Karpas-422 (cell line): ENCODE measurements at regions not wholly inside any gene's neighbourhood (a gene's known extent, or its start where the extent isn't known, plus 50 kb on each side); places are given as distances from the start of the nearest gene placed in this dataset.

Experiments used
- DNase-seq: peaks from one replicate; pipeline ENCODE4 v3.0.0-alpha.2; 2015
- H2AFZ ChIP-seq: fragments of 200-600 bp; sonication (generic); 2 replicates; pipeline ENCODE4 v1.6.1; 2014; ENCODE audit warnings: antibody characterized with exemption, low read length, mixed read lengths
- H3K27ac ChIP-seq: fragments of 200-600 bp; sonication (generic); 2 replicates; pipeline ENCODE4 v1.5.1; 2014; ENCODE audit warnings: mild to moderate bottlenecking, low read length, moderate library complexity
- H3K27me3 ChIP-seq: fragments of 200-600 bp; sonication (generic); 2 replicates; pipeline ENCODE4 v1.6.1; 2014; ENCODE audit warnings: low read length, mixed read lengths
- H3K36me3 ChIP-seq: fragments of 200-600 bp; sonication (generic); 2 replicates; pipeline ENCODE4 v1.6.1; 2014; ENCODE audit warnings: low read length, mixed read lengths; ENCODE audit not compliant: insufficient read depth
- H3K4me1 ChIP-seq: fragments of 200-600 bp; sonication (generic); 2 replicates; pipeline ENCODE4 v1.6.1; 2014; ENCODE audit warnings: mild to moderate bottlenecking, low read length, mixed read lengths
- H3K4me2 ChIP-seq: fragments of 200-600 bp; sonication (generic); 2 replicates; pipeline ENCODE4 v1.6.1; 2014; ENCODE audit warnings: low read length, low read depth, mild to moderate bottlenecking; ENCODE audit not compliant: poor library complexity, severe bottlenecking
- H3K4me3 ChIP-seq: fragments of 200-600 bp; sonication (generic); 2 replicates; pipeline ENCODE4 v1.5.1; 2014; ENCODE audit warnings: mild to moderate bottlenecking, antibody characterized with exemption, low read length, mixed read lengths
- H3K79me2 ChIP-seq: fragments of 200-600 bp; sonication (generic); 2 replicates; pipeline ENCODE4 v1.6.1; 2014; ENCODE audit warnings: mild to moderate bottlenecking, low read length, mixed read lengths
- H3K9ac ChIP-seq: fragments of 200-600 bp; sonication (generic); 2 replicates; pipeline ENCODE4 v1.6.0; 2014; ENCODE audit warnings: low read length
- H3K9me2 ChIP-seq: fragments of 200-600 bp; sonication (generic), shearing (Covaris generic); replicated peaks from 2 replicates; pipeline ENCODE4 v1.6.0; 2014; ENCODE audit warnings: mild to moderate bottlenecking, low read length, moderate library complexity; ENCODE audit not compliant: insufficient read depth
- H3K9me3 ChIP-seq: fragments of 300-700, 200-600 bp; sonication (generic); 2 replicates; pipeline ENCODE4 v1.6.1; 2014; ENCODE audit warnings: low read length, mixed read lengths
- H4K20me1 ChIP-seq: fragments of 200-600 bp; sonication (generic); 2 replicates; pipeline ENCODE4 v1.6.1; 2014; ENCODE audit warnings: mild to moderate bottlenecking, antibody characterized with exemption, low read length, low read depth; ENCODE audit not compliant: insufficient read depth

- no peaks in the 10 kb centered on the region for H3K79me2 ChIP-seq
- H3K9me2 ChIP-seq, result no peaks in the 10 kb centered on the region
- no peaks in the 10 kb centered on the region for H3K4me1 ChIP-seq
These were observed 287.6 kb downstream of the CYRIA start for GRCh38 chr2:16378031-16378430.

DNA sequence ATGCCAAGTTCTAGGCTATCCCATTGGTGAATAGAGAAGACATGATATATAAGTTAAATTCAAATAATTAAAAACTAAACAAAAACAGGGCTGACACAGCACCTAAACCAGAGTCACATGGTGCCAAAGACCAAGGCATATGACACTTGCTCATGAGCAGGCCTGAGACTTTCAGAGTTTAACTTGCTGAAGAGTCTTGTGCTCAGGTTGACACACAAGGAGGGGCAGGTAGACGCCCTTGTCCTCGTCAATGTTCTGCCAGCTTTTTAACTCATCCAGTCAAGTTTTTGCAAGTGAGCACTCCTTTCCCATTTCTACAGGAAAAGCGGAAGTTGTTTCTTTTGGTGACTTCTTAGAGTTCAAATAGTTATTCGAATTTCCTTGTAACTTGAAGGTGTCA lies 289.7 kb downstream of the CYRIA start:
- no peaks in the 10 kb centered on the region for H3K4me1 ChIP-seq
- no peaks in the 10 kb centered on the region for H4K20me1 ChIP-seq
- no peak overlapping the region for H3K9ac ChIP-seq
- no peaks in the 10 kb centered on the region for H3K79me2 ChIP-seq
- no peak overlapping the region for H3K4me2 ChIP-seq
- H3K4me3 ChIP-seq, result no peak overlapping the region
- no peaks in the 10 kb centered on the region for H3K36me3 ChIP-seq
- no peaks in the 10 kb centered on the region for H3K9me3 ChIP-seq
- H3K9me2 ChIP-seq, result no peaks in the 10 kb centered on the region
- H3K27ac ChIP-seq, result no peak overlapping the region
- no peak for DNase-seq
- H3K27me3 ChIP-seq, result no peaks in the 10 kb centered on the region
- no peak overlapping the region for H2AFZ ChIP-seq

More at GRCh38 chr2:16378031-16378430, 287.6 kb downstream of the CYRIA start:
- Histone ChIP-seq H3K36me3 (no peaks in the 10 kb centered on the region), H3K27ac (no peak overlapping the region), H3K27me3 (no peaks in the 10 kb centered on the region), H3K9ac (no peak overlapping the region), H3K4me2 (no peak overlapping the region), H2AFZ (no peak overlapping the region), H3K9me3 (no peaks in the 10 kb centered on the region), H3K4me3 (no peak overlapping the region), H4K20me1 (no peaks in the 10 kb centered on the region)
- no peak for DNase-seq

GRCh38 chr2:16375351-16375750 lies 290.3 kb downstream of the CYRIA start:
- H3K36me3 ChIP-seq, result no peaks in the 10 kb centered on the region
- no peaks in the 10 kb centered on the region for H3K4me1 ChIP-seq
- H3K9me3 ChIP-seq, result no peaks in the 10 kb centered on the region
- H3K27me3 ChIP-seq, result no peaks in the 10 kb centered on the region
- no peaks in the 10 kb centered on the region for H3K79me2 ChIP-seq
- H3K9me2 ChIP-seq, result no peaks in the 10 kb centered on the region
- no peak overlapping the region for H3K4me2 ChIP-seq
- no peak overlapping the region for H3K27ac ChIP-seq
- no peak overlapping the region for H3K4me3 ChIP-seq
- H3K9ac ChIP-seq, result no peak overlapping the region
- no peak for DNase-seq
- H4K20me1 ChIP-seq, result no peaks in the 10 kb centered on the region
- H2AFZ ChIP-seq, result no peak overlapping the region

DNA sequence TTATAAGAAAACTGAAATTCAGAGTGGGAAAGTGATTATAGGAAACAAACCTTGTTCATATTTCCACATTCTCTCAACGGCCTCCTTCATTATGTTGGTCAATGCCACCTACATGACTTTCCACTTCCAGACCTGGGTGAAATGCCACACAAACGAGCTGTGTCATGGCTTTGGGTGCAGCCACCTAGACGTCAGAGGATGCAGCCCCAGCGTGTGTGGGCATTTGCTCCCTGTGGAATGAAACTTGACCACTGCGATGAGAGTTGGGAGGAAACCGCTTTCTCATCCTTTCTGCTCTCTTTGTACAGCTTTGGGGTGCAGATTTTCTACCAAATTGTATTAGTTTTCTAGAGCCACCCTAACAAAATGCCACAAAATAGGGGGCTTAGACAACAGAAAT lies 291.0 kb downstream of the CYRIA start:
- no peaks in the 10 kb centered on the region for H3K4me1 ChIP-seq
- no peaks in the 10 kb centered on the region for H3K36me3 ChIP-seq
- no peak overlapping the region for H2AFZ ChIP-seq
- no peaks in the 10 kb centered on the region for H3K9me3 ChIP-seq
- no peaks in the 10 kb centered on the region for H3K79me2 ChIP-seq
- DNase-seq, result no peak
- H3K27me3 ChIP-seq, result no peaks in the 10 kb centered on the region
- H3K27ac ChIP-seq, result no peak overlapping the region
- no peaks in the 10 kb centered on the region for H4K20me1 ChIP-seq
- H3K9me2 ChIP-seq, result no peaks in the 10 kb centered on the region
- no peak overlapping the region for H3K4me3 ChIP-seq
- no peak overlapping the region for H3K9ac ChIP-seq
- no peak overlapping the region for H3K4me2 ChIP-seq

DNA sequence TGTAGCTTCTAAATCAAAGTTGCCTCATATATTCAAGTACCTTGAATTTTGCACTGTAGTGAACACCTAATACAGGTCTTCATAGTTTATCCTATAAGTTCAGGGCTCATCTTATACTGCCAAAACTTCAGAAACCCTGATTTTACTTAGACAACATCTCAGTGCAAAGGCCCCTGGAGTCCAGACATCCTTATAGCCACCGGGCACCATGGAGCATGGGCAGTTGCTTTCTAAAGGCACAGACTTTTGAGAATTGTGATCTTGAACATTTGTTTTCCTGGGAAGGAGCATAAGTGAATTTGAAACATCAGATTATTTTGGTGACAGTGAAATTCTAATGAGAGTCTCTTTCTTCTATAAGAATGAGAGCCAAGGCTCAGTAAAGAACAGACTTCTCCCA lies 292.3 kb downstream of the CYRIA start:
- no peak overlapping the region for H3K9ac ChIP-seq
- H3K4me3 ChIP-seq, result no peak overlapping the region
- no peaks in the 10 kb centered on the region for H3K36me3 ChIP-seq
- H3K9me3 ChIP-seq, result no peaks in the 10 kb centered on the region
- no peak overlapping the region for H2AFZ ChIP-seq
- no peaks in the 10 kb centered on the region for H4K20me1 ChIP-seq
- no peaks in the 10 kb centered on the region for H3K9me2 ChIP-seq
- H3K79me2 ChIP-seq, result no peaks in the 10 kb centered on the region
- H3K27ac ChIP-seq, result no peak overlapping the region
- no peak for DNase-seq
- H3K27me3 ChIP-seq, result no peaks in the 10 kb centered on the region
- no peak overlapping the region for H3K4me2 ChIP-seq
- no peaks in the 10 kb centered on the region for H3K4me1 ChIP-seq

DNA sequence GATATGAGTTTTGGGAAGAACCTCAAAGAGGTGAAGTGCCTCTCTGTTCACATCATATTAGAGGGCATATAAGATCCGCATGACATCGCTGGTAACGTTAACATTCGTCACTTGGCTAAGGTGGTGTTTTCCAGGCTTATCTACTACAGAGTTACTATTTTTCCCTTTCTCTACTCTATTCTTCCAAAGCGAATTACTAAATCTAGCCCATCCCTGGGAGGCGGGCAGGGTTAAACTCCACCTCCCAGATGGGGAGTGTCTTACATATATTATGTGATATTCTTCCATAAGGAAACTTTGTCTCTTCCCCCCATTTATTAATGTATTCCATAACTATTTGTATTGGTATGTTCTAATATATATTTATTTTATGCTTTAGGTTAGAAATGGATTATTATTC lies 293.9 kb downstream of the CYRIA start:
- no peak overlapping the region for H3K4me3 ChIP-seq
- no peaks in the 10 kb centered on the region for H3K9me2 ChIP-seq
- H4K20me1 ChIP-seq, result no peaks in the 10 kb centered on the region
- no peak overlapping the region for H3K27ac ChIP-seq
- no peaks in the 10 kb centered on the region for H3K27me3 ChIP-seq
- no peak overlapping the region for H2AFZ ChIP-seq
- no peak overlapping the region for H3K9ac ChIP-seq
- no peak for DNase-seq
- no peak overlapping the region for H3K4me2 ChIP-seq
- no peaks in the 10 kb centered on the region for H3K4me1 ChIP-seq
- no peaks in the 10 kb centered on the region for H3K9me3 ChIP-seq
- no peaks in the 10 kb centered on the region for H3K36me3 ChIP-seq
- no peaks in the 10 kb centered on the region for H3K79me2 ChIP-seq

GRCh38 chr2:16368951-16369350 lies 296.7 kb downstream of the CYRIA start:
- Histone ChIP-seq H3K9me2 (no peaks in the 10 kb centered on the region), H3K4me3 (no peak overlapping the region), H3K4me2 (no peak overlapping the region), H3K36me3 (no peaks in the 10 kb centered on the region), H3K27me3 (no peaks in the 10 kb centered on the region), H3K9ac (no peak overlapping the region), H2AFZ (no peak overlapping the region), H4K20me1 (no peaks in the 10 kb centered on the region), H3K27ac (no peak overlapping the region), H3K79me2 (no peaks in the 10 kb centered on the region), H3K9me3 (no peaks in the 10 kb centered on the region), H3K4me1 (no peaks in the 10 kb centered on the region)
- DNase-seq, result no peak

- Histone ChIP-seq H4K20me1 (no peaks in the 10 kb centered on the region), H3K4me3 (no peak overlapping the region), H2AFZ (no peak overlapping the region), H3K36me3 (no peaks in the 10 kb centered on the region), H3K27me3 (no peaks in the 10 kb centered on the region), H3K9ac (no peak overlapping the region), H3K27ac (no peak overlapping the region), H3K9me2 (no peaks in the 10 kb centered on the region), H3K4me1 (no peaks in the 10 kb centered on the region), H3K9me3 (no peaks in the 10 kb centered on the region), H3K79me2 (no peaks in the 10 kb centered on the region), H3K4me2 (no peak overlapping the region)
- no peak for DNase-seq
These were observed 297.3 kb downstream of the CYRIA start for GRCh38 chr2:16368328-16368727.

DNA sequence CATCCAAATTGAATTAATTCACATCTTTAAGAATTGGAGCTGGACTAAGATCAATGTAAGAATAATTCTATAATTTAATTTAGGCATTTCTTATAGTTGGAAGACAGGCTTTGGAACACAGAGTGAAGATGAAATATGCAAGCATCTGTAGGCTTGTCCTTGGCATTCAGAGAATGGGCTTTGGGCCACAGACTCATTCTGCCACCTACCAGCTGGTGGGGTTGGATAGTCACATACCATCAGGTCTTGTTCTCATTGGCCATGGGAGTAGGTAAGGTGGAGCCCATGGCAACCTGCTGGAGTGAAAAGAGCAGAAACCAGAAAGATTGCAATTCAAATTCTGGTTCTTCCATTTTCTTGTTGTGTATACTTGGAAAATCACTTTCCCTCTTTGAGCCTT lies 300.3 kb downstream of the CYRIA start:
- Histone ChIP-seq H3K4me1 (no peaks in the 10 kb centered on the region), H3K9me2 (no peaks in the 10 kb centered on the region), H2AFZ (no peak overlapping the region), H3K27ac (no peak overlapping the region), H3K9ac (no peak overlapping the region), H3K27me3 (no peaks in the 10 kb centered on the region), H3K4me3 (no peak overlapping the region), H4K20me1 (no peaks in the 10 kb centered on the region), H3K9me3 (no peaks in the 10 kb centered on the region), H3K79me2 (no peaks in the 10 kb centered on the region), H3K4me2 (no peak overlapping the region), H3K36me3 (no peaks in the 10 kb centered on the region)
- no peak for DNase-seq
